GM19025 (cell line): ENCODE measurements at regions not wholly inside any gene's neighbourhood (a gene's known extent, or its start where the extent isn't known, plus 50 kb on each side); places are given as distances from the start of the nearest gene placed in this dataset.

ENCODE experiments used
- ATAC-seq: cut with Tn5 transposase; IDR thresholded peaks from one replicate; pipeline ENCODE4 v1.9.1; 2021; ENCODE audit warnings: mild to moderate bottlenecking, low read depth, moderate library complexity; ENCODE audit not compliant: unreplicated experiment

GRCh38 chr13:44199627-44200207 is 173.9 kb upstream of the SERP2 start:
- ATAC-seq: no peak

- ATAC-seq: no peak
These were observed 167.2 kb upstream of the SERP2 start for GRCh38 chr13:44206434-44206833.

- ATAC-seq: no peak
These were observed 166.1 kb upstream of the SERP2 start for GRCh38 chr13:44207476-44207875.

GRCh38 chr13:44210525-44210924 is 163.1 kb upstream of the SERP2 start:
- no peak for ATAC-seq

GRCh38 chr13:44211286-44211685 is 162.3 kb upstream of the SERP2 start:
- no peak for ATAC-seq

- no peak for ATAC-seq
These were observed 161.8 kb upstream of the SERP2 start for GRCh38 chr13:44211704-44212346.

GRCh38 chr13:44212633-44213396 is 160.8 kb upstream of the SERP2 start:
- no peak for ATAC-seq

GRCh38 chr13:44218501-44219240 is 155.0 kb upstream of the SERP2 start:
- ATAC-seq: no peak

GRCh38 chr13:44219577-44220548 is 153.8 kb upstream of the SERP2 start:
- ATAC-seq: no peak

GRCh38 chr13:44220948-44221347 is 152.7 kb upstream of the SERP2 start:
- no peak for ATAC-seq

- no peak for ATAC-seq
These were observed 152.0 kb upstream of the SERP2 start for GRCh38 chr13:44221657-44222056.

- ATAC-seq: no peak
These were observed 149.7 kb upstream of the SERP2 start for GRCh38 chr13:44223770-44224444.

GRCh38 chr13:44224450-44225149 is 149.0 kb upstream of the SERP2 start:
- no peak for ATAC-seq

- ATAC-seq: no peak
These were observed 144.1 kb upstream of the SERP2 start for GRCh38 chr13:44229371-44230030.

GRCh38 chr13:44230071-44230470 is 143.6 kb upstream of the SERP2 start:
- no peak for ATAC-seq

GRCh38 chr13:44230736-44231135 is 142.9 kb upstream of the SERP2 start:
- ATAC-seq: no peak

- ATAC-seq: no peak
These were observed 141.7 kb upstream of the SERP2 start for GRCh38 chr13:44231786-44232516.

- ATAC-seq: no peak
These were observed 140.8 kb upstream of the SERP2 start for GRCh38 chr13:44232774-44233173.
